Midbrain (tissue), 1 donor: ENCODE measurements at regions not wholly inside any gene's neighbourhood (a gene's known extent, or its start where the extent isn't known, plus 50 kb on each side); places are given as distances from the start of the nearest gene placed in this dataset.

Experiments
- DNase-seq: peaks from one replicate; lab custom pipeline; 2025; lab: John Stamatoyannopoulos, UW

DNA sequence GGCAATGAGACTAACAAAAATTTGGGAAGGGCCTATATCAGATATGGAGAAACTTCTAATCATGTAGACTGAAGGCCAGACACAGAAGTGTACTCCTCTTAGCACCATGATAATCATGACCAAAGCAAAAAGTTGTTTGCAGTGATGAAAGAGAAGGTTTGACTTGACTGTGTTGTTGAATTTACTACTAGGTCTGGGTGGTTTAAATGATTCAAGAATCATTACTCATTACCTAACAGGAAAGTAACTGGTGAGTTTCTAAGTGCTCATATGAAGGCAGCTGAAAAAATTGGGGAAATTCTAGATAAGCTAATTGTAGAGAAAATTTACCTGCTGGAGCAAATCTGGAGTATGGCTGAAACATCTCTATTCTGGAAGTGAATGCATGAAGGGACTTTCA lies 451.5 kb upstream of the SORCS1 start:
- no peak for DNase-seq

DNA sequence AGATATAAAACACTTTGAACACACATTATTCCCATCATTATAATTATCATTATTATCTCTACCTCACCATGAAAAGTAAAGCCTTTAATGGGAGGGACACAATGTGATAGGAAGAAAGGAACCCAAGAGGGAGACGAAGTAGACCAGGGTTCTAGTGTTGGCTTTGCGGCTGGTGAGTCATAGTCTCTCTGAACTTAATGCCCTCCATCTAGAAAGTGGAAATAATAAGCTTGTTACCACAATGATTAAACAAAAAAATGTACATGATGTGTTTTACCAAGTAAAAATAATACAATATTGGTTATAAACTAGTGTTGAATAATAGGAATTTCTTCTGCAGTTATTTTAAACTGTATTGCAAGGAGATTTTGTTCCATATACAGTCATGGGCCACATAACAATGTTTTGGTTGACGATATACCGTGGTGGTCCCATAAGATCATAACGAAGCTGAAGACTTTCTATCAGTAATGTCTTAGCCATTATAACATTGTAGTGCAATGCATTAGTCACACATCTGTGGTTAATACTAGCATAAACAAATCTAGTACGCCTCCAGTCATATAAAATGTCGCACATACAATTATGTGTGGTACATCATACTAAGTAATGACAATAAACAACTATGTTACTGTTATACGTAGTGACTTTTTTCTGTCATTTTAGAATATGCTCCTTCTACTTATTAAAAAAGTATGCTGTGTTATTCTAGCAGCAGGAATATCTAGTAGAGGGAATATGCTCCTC lies 450.6 kb upstream of the SORCS1 start:
- DNase-seq: no peak

DNA sequence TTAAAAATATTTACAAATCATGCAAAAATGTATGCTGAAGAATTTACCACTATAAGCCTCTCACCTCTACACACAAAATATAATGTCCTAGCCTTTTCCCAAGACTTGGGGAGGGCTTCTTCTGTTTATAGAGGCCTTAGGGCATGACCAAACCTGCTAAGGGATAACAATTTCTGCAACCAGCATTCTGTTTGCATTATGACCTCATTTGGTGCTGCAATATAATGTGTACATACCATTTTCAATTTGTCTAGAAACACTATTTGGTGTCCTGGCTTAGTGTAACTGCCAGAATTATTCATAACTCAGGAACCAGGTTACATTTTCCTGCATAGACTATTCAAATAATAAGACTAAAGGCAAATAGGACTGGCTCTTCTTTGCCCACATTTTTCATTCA lies 446.6 kb upstream of the SORCS1 start:
- DNase-seq: no peak

DNA sequence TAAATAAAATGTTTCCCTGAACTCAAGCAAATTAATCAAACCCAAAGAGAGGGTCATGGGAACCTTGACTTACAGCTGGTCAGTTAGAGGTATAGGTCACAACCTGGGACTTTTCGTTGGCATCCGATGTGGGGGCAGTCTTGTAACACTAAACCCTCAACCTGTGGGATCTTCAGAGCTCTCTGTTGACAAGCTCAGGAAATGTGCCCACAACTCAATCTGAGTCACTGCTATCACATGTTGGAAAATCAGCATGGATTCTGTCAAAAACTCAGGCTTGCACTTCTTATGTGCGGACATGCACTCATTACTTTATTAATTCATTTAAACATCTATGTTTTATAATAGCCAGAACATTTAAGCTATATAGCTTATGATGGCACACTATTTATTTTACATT lies 424.6 kb upstream of the SORCS1 start:
- no peak for DNase-seq

DNA sequence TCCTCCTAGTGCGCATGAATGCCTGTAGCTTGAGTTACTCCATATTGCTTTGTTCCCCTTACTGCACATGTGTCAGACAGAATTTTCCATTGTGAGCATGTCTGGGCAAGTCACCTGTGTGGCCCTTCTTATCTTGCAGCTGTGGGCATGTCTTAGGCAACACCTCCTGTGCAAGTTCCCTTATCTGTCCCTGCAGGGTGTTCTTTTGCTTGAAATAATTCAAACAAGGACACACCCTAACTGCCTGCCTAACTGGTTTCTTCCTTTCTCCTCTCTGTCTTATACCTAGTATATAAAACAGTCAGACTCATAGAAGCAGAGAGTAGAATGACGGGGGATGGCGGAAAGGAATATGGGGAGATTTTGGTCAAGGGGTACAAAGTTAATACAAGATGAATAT lies 421.1 kb upstream of the SORCS1 start:
- no peak for DNase-seq

DNA sequence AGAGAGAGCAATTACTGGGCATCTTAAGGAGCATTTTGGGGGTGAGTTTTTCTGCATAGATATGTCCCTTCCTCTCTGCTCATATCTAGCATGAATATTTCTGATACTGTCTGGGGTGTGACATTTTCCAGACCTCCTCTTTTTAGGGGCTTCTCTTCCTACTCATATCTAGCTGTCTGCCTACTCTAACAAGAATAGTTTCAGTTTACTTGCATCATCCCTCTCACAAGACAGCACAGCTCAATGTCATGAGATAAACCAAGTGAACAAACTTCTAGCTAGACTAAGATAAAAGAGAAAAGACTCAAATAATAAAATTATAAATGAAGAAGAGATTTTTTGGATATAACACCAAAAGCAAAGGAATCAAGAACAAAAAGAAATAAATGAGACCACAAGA lies 419.5 kb upstream of the SORCS1 start:
- DNase-seq: no peak

DNA sequence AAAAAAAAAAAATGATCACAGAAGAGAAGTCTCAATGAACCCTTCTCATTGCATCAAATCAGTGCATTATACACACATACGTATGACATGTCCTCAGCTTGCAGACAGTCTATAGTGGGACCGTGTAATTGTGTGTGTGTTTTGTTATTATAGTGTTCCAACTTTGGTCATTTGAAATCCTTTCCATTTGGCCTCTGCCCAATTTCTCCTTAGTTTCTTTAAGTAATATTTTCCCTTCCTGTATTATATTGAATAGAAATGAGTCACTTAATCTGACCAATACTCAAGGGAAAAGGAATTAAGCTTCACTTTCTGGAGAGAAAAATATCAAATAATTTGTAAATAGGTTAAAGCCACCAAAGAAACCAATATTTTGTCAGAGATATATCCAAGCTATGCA lies 415.5 kb upstream of the SORCS1 start:
- DNase-seq: no peak

DNA sequence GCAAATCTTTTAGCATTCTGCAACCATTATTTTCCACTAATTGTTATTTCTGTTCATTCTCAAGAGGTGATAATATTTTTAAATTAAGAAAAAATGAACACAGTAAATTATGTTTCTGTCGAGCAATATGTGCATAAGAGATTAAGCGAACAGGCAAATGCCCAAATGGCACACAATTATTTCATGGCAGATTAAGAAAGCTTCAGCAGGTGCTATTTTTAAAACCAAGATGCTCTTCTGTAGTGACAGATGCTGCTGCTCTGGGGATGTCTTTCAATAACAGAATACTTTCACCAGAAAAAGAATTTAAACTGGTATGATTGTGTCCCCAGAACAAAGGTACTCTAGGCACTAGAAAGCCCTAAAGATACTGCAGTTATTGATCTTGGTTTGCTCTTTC lies 412.7 kb upstream of the SORCS1 start:
- no peak for DNase-seq

DNA sequence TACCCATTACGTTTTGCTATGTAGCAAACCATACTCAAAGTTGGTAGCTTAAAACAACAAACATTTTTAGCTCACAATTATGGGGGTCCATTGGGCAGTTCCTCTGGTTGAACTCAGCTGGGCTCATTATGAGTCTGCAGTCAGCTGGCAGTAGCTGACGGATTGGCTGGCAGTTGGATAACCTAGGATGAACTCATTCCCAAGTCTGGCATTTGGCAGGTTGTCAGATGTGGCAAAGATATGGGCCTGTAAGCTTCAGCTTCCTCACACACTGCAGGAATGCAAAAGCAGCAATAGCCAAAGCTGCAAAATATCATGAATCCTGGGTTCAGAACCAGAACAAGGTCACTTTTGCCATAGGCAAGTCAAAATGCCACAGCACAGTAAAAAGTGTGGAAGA lies 412.2 kb upstream of the SORCS1 start:
- no peak for DNase-seq

DNA sequence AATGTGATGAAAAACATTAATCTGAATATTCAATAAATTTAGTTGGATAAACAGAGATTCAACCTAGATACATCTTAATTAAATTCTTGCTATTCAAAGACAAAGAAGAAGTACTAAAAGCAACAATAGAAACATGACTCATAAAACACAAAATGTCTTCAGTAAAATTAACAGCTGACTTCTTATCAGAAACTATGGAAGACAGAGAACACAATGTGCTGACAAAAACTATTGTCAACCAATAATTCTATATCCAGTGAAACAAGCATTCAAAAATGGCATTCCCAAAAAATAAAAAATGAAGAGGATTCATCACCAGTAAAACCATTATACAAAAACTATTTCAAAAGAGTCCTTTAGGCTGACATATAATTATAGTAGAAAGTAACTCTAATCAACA lies 400.5 kb upstream of the SORCS1 start:
- no peak for DNase-seq

DNA sequence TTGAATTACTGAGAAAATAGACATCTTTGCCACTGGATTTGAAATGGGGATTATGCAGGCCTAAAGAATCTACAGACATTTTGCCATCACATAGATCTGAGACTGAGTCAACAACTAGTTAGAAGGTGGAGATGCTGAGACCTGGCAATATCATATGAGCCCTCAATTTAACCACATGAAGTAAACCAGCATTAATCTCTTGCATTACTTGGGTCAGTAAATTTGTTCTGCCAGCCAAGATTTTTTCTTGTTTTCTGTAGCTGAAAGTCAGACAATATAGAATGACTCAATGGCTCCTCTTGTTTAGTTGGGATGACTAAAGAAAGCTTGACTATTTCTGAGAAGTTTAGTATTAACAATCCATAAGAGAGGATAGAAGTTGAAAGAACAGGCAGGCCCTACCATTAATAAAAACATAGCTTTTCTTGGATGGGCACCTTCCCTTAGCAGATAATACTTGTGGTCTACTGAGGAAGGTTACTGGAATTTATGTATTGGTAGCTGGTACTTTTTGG lies 396.7 kb upstream of the SORCS1 start:
- DNase-seq: no peak

DNA sequence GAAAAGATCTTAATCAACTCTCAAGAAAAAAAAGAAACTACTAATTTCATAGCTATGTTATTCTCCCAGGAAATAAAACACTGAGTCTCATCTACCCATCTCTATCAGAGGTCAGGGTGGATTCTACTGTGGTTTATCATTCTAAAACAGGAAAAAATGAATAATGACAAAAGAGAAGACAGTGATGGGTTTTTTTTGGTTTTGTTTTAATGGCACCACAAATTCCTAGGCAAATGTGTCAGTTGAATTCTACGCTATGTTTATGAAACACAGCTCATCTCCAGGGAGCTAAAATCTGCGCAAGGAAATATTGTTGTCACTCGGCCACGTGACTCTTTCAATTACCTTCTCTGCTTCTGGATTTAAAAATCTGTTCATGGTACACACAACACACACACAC lies 393.4 kb upstream of the SORCS1 start:
- no peak for DNase-seq

DNA sequence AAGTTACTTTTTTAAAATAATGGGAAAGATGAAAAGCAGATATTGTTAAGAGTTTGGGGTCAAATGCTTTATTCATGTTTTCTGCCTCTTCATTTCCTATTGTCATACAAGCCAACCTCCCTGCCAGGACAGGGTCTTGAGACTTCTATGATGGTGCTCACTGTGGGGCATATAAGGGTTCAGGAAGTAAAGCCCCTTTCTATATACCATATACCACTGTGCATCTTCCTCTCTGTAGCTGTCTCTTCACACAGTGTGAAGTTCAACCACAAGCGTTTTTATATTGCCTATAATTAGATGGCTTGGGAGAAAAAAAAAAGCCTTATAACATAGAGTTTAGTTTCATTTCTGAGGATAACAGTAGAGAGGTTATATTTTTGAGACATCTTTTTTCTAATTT lies 389.8 kb upstream of the SORCS1 start:
- no peak for DNase-seq

DNA sequence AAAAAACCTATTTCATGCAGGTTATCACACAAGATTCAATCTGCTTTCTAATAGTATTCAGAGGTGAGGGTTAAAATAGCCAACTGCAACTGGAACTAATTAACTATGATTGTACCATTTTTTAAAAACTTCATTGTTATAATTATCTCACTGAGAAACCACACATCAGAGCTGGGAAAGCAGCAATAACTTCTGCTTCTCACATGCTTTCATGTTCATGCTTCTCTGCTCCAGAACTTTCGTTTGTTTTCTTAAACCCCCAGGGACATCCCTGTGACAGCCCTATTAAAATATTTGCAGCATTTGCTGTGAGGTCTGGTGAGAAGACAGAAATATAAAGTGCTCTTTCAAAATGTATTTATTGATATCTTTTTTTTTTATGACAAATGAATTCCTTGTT lies 389.0 kb upstream of the SORCS1 start:
- no peak for DNase-seq

DNA sequence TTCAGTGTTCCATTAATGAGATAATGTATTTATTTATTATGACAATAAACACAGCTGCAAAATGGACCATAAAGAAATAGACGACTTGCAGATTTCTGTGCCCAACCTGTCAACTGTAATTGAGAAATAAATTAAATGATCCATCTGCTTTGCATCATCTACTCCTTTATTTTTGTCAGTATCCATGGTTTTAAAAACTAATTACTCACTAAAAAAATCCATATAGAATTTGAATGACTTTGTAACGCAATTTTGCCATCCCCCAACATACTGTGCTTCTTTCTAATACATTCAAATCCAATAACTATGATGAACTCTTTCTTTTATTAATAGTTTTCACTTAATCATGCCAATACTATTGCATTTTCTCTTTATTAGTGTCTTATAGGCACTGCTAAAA lies 388.5 kb upstream of the SORCS1 start:
- DNase-seq: no peak

DNA sequence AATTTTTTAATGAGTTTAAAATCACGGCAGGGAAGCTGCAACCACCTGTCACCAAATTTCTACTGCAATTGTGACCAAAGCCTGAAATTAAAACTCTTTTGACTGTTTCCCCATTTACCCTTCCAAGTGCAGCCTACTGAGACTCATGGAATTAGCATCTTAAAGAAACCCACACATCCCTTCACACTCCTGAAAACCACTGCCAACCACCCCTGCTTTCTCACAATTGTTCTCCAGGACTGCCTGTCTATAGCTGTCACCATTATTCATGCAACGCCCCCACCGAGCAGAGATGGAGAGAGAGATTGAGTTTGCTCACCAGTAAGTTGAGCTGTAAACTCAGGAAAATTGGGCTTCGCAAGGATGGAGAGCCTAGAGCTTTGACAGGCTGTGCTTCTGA lies 383.8 kb upstream of the SORCS1 start:
- DNase-seq: no peak

DNA sequence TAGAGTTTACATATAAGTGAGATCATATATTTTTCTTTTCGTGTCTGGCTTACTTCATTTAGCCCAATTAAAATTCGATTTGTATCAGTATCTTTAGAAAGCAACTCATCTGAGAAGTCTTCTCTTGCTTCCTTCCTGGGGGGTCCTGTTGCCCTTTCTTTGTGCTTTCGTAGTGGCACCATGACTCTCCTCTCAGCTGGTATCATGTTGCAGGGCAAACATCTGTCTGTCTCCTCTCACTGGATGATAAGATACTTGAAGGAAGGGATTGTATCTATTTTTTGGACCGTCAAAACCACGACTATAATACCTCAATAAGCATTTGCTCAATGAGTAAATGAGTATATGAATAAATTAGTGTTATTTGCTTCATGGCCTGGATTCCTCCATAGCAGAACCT lies 382.5 kb upstream of the SORCS1 start:
- no peak for DNase-seq

DNA sequence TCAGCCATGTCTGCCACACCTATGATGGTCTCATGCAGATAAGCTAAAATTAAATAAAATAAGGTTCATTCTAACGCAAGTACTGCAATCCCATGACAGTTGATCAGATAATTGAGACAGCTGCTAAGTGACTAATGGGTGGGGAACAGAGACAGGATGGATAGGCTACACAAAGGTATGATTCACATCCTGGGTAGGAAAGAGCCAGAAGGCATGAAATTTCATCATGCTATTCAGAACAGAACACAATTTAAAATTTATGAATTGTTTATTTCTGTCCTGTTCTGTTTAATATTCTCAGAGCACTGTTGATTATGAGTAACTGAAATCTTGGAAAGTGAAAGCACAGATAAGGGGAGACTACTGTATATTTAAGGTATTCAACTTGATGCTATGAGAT lies 381.8 kb upstream of the SORCS1 start:
- DNase-seq: no peak

DNA sequence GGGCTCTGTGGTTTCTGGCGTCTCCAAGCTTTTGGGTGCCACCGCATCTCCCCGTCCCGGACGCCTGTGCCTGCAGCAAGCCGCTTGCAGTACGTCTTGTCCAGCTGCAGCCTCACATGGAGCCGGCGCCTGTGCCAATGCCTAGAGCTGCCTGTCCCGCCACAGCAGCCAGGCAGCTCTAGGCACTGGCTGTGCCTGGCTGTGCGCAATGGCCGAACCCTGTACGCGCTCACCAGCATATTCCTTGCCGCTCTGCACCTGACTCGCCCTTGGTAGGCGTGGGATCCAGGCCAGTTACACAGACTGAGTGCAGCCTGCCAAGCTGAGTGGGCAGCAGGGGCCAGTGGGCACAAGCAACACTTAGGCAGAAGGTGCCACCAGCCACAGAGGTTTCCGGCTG lies 381.2 kb upstream of the SORCS1 start:
- DNase-seq: no peak

DNA sequence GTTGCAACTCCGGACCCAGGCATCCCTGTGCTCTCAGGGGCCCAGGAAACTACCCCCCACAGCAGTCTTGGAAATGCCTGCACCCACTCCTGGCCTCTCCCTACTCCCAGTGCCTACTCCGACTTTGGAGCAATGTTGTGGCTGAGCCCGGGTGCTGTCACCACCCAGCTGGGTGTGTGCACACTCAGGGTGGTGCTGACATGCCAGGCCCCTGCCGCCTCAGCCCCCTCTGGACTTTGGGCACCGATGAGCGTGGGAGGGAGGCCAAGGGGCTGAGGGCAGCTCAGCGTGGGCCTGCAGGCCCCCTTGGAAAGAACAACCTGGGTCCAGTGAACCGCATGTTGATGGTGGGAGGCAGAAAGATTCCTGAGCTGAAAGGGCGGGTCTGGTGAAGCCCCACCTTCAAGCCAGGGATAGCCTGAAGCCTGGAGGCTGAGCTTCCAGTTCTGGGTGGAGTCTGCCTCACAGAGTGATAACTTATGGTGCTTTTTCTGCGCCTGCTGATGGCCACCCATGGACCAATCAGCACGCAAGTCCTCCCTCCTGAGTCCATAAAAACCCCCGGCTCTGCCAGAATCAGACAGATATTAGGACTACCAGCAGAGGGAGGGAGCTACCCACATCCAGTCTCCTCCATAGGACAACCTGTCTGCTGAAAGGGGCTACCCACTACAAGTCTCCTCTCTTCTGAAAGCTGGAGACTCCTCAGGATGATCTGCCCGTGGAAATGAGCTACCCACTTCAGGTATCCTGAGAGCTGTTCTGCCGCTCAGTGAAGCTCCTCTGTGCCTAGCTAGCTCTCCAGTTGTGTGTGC lies 380.4 kb upstream of the SORCS1 start:
- no peak for DNase-seq

DNA sequence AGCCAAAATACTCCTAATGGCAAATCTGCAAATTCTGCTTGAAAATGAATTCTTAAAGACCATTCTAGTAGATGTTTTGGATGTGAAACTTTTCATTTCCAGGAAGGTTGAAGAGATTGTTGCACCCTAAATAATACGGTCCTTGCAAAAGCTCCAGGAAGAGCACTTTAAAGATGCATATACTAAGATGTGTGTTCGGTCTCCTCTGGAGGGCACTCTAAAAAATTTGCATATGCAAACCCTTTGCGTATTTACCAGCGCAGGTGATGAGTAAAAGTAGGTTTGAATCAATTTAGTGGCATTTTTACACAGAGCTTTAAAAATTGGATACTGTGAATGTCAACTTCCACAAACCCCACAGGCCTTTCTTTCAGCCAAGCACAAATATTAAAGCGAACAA lies 378.1 kb upstream of the SORCS1 start:
- no peak for DNase-seq

DNA sequence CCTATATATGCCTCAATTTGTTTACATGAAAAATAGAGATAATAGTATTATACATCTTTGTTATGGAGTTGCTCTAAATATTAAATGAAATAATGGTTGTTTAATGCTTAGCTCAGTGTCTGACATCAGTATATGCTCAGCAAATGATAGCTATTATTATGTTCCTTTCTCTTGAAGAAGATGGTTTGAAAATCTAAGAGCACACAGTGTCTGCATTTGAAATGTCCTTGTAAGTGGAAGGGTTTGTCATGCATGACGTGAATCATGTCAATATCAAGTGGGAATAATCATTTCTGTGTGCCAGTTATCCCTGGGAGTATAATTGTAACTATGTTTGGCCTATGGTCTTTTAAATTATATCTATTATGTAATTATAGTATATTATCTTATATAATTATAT lies 377.5 kb upstream of the SORCS1 start:
- no peak for DNase-seq

DNA sequence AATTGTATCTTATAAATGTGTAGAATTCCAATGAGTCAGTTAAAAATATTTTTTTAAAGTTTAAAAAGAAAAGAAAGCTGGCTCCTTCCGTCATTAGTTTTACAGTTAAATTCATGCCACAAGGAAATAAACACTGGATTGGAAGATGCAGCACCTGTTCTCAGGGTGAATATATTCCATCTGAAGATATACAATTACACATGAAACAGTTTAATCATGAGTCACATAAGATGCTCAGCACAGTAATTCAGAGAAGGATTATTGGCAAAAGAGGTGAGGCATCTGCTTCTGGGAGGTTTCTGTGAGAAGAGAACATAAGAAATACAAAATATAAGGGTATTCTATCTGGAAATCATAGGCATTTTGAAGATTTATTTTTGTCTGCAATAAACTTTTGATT lies 376.5 kb upstream of the SORCS1 start:
- DNase-seq: no peak

DNA sequence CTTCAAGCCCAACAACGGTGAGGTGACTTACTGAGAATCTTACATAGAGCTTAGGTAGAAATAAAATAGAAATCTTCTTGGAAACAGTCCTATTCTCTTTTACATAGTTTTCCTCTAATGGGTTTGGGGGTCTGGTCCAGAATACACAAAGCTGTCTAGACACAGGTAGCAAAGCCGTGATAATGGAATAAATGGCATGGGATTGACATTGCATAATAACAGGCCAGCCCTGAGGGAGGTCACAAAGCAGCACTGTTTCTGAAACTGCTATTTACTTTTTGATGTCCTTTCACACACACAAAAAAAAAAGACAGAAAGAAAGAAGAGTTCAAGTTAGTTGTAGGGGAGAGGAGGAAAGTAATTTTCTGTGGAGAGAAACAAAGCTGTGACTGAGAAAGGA lies 364.8 kb upstream of the SORCS1 start:
- no peak for DNase-seq
